Lower leg skin (tissue), 4 donors: ENCODE measurements at regions not wholly inside any gene's neighbourhood (a gene's known extent, or its start where the extent isn't known, plus 50 kb on each side); places are given as distances from the start of the nearest gene placed in this dataset.
"Not testable (repeated sequence)": the region's sequence is repeated elsewhere in the genome, so short reads cannot be mapped to it uniquely, and the experiment has no call there.

ENCODE experiments used
- DNase-seq, 2 donors: peaks; one replicate each; pipeline ENCODE4 v3.0.0-alpha.2; 2019; ENCODE audit warnings: low spot score in 2 of 2
- H3K4me3 ChIP-seq: fragments of 200-600 bp; sonication (generic); 2 replicates; pipeline ENCODE4 v1.5.1; 2017; ENCODE audit warnings: mild to moderate bottlenecking, low read depth; ENCODE audit not compliant: poor library complexity, severe bottlenecking
- POLR2A ChIP-seq, 2 donors: fragments of 450-650 bp; IDR thresholded peaks; one replicate each; pipeline ENCODE4 v1.6.1; 2016 to 2017; ENCODE audit warnings: antibody characterized with exemption in 2 of 2, mild to moderate bottlenecking in 1 of 2, moderate library complexity in 1 of 2
- WGBS, 2 donors: methylation state at CpG; one replicate each; pipeline ENCODE4 v1.1.5; 2018; 5-methylcytosine and 5-hydroxymethylcytosine counted together
- intact Hi-C: fragments of 100-400 bp; cut with DNase I; formaldehyde crosslinking; loops from one replicate; pipeline ENCODE4 v1.15.0; 2023; ENCODE audit warnings: low total_unique reads
- TF ChIP-seq, protein P1 (sequence below), 3 donors: fragments of 450-650 bp; IDR thresholded peaks; one replicate each; pipeline ENCODE4 v1.5.1; 2016; ENCODE audit warnings: antibody characterized with exemption in 3 of 3, mild to moderate bottlenecking in 3 of 3, moderate library complexity in 2 of 3

GRCh38 chr6:164741938-164742451, 567.4 kb downstream of the C6orf118 start:
- H3K4me3 ChIP-seq, result no peak overlapping the region
- TF ChIP-seq, protein P1, sequence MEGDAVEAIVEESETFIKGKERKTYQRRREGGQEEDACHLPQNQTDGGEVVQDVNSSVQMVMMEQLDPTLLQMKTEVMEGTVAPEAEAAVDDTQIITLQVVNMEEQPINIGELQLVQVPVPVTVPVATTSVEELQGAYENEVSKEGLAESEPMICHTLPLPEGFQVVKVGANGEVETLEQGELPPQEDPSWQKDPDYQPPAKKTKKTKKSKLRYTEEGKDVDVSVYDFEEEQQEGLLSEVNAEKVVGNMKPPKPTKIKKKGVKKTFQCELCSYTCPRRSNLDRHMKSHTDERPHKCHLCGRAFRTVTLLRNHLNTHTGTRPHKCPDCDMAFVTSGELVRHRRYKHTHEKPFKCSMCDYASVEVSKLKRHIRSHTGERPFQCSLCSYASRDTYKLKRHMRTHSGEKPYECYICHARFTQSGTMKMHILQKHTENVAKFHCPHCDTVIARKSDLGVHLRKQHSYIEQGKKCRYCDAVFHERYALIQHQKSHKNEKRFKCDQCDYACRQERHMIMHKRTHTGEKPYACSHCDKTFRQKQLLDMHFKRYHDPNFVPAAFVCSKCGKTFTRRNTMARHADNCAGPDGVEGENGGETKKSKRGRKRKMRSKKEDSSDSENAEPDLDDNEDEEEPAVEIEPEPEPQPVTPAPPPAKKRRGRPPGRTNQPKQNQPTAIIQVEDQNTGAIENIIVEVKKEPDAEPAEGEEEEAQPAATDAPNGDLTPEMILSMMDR (IDR thresholded peaks at IDR 0.05), result no peak
- no peak for TF ChIP-seq POLR2A (IDR thresholded peaks at IDR 0.05)
- no peak for DNase-seq
- 80 to 86% methylated on average over 3 of the region's 3 CpGs for WGBS, 2 donors
- intact Hi-C loops, result no loop called here

DNA sequence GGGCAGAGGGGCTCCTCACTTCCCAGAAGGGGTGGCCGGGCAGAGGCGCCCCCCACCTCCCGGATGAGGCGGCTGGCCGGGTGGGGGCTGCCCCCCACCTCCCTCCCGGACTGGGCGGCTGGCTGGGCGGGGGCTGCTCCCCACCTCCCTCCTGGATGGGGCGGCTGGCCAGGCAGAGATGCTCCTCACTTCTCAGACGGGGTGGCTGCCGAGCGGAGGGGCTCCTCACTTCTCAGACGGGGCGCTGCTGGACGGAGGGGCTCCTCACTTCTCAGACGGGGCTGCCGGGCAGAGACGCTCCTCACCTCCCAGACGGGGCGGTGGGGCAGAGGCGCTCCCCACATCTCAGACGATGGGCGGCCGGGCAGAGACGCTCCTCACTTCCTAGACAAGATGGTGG, 573.3 kb downstream of the C6orf118 start:
- DNase-seq, intact Hi-C loops, H3K4me3 ChIP-seq: not testable (repeated sequence)
- 97 to 98% methylated on average over 10 to 24 of the region's 25 CpGs for WGBS, 2 donors

DNA sequence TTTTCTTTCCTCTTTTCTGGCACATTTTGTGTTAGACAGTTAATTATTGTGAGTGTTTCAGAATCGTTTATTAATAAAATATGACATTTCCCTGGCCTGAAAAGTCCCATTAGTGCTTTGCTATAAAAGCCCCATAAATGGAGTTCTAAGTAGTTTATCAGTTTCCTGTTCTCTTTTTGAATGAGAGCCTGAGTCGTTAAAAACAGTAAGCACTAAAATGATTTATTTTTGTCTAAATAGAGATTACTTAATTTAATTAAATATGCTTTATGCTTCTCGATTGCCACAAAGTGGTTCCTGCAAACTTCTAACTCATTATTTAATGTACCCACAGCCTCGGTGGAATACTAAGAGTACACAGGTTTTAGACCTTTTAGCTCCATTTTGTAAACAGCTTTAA, 577.9 kb downstream of the C6orf118 start:
- H3K4me3 ChIP-seq, result no peak overlapping the region
- TF ChIP-seq POLR2A (IDR thresholded peaks at IDR 0.05), result no peak
- TF ChIP-seq, protein P1 (IDR thresholded peaks at IDR 0.05), result no peak
- no peak for DNase-seq
- 23 to 34% methylated on average over 4 of the region's 4 CpGs for WGBS, 2 donors
- intact Hi-C loops, result no loop called here

GRCh38 chr6:164721460-164721859, 587.9 kb downstream of the C6orf118 start:
- WGBS, 2 donors, result 53 to 54% methylated on average over 4 of the region's 4 CpGs
- TF ChIP-seq, protein P1 (IDR thresholded peaks at IDR 0.05), result no peak
- TF ChIP-seq POLR2A (IDR thresholded peaks at IDR 0.05), result no peak
- intact Hi-C loops, result no loop called here
- no peak overlapping the region for H3K4me3 ChIP-seq
- no peak for DNase-seq

DNA sequence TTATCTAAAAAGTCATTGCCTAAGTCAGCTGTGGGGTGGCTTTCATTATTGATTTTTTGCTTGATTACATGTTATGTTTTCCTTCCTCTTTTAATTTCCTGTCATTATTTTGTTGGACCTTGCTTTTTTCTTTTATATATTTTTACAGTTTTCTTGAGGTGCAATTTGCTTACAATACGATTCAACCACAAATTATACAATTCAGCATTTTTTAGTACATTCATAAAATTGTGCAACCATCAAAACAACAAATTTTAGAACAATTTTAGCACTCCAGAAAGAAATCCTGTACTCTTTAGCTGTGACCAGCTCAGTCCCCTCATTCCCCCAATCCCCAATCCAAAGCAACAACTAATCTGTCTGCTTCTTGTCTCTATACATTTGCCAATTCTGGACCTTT, 608.9 kb downstream of the C6orf118 start:
- intact Hi-C loops, result no loop called here
- no peak overlapping the region for H3K4me3 ChIP-seq
- DNase-seq, result no peak
- TF ChIP-seq POLR2A (IDR thresholded peaks at IDR 0.05), result no peak
- TF ChIP-seq, protein P1 (IDR thresholded peaks at IDR 0.05), result no peak
- WGBS, 2 donors, result 65 to 85% methylated on average over 1 of the region's 1 CpG

DNA sequence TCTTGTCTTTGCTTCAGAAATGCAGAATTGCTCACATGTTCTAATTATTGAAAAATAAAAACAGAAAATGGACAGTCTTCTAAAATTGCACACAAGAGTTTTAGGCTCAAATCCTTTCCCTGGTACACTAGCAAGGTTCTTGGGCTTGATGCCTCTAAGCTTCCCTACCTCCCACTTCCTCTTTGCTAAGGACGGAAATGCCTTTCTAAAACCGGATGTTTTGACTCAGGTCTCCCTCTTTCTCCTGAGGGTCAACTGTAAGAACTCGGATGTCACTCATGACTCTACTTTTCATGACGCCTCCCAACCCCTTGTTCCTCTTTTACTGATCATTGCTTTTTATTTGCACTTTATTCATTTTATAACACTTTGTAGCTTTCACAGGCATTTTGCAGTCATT, 613.5 kb downstream of the C6orf118 start:
- intact Hi-C loops, result no loop called here
- DNase-seq, result no peak
- no peak overlapping the region for H3K4me3 ChIP-seq
- no peak for TF ChIP-seq POLR2A (IDR thresholded peaks at IDR 0.05)
- 45 to 70% methylated on average over 4 of the region's 4 CpGs for WGBS, 2 donors

- H3K4me3 ChIP-seq, result no peak overlapping the region
- TF ChIP-seq, protein P1 (IDR thresholded peaks at IDR 0.05), result no peak
- TF ChIP-seq POLR2A (IDR thresholded peaks at IDR 0.05), result no peak
- WGBS, 2 donors, result 86 to 90% methylated on average over 3 of the region's 3 CpGs
- intact Hi-C loops, result no loop called here
- no peak for DNase-seq
Observed at GRCh38 chr6:164694386-164694785, 615.0 kb downstream of the C6orf118 start.
